ENCODE measurements at regions not wholly inside any gene's neighbourhood (a gene's known extent, or its start where the extent isn't known, plus 50 kb on each side); places are given as distances from the start of the nearest gene placed in this dataset.
"Not testable (repeated sequence)": the region's sequence is repeated elsewhere in the genome, so short reads cannot be mapped to it uniquely, and the experiment has no call there.

GRCh38 chr4:181838253-181838652, 404.9 kb upstream of the TENM3 start:
- Histone ChIP-seq H3K9me3 (ENCODE audit: control insufficient read depth in 4 of 4, insufficient read depth in 3 of 4, low read length in 3 of 4) (peaks cover 0 to 2% (median 0%) of the 10 kb centered on the region in 4 donors), H3K36me3 (ENCODE audit: control insufficient read depth in 4 of 4, insufficient read depth in 4 of 4, low read length in 4 of 4) (no peaks in the 10 kb centered on the region), H3K9ac (ENCODE audit: insufficient read depth in 1 of 2, low read length in 2 of 2) (no peak overlapping the region), H3K4me1 (ENCODE audit: control insufficient read depth in 5 of 5, insufficient read depth in 5 of 5, low read length in 5 of 5) (no peaks in the 10 kb centered on the region), H3K27ac (ENCODE audit: low read depth in 1 of 2, low read length in 1 of 2) (no peak overlapping the region), H3K4me3 (no peak overlapping the region), H3K27me3 (ENCODE audit: control insufficient read depth in 3 of 3, insufficient read depth in 3 of 3, low read length in 2 of 3) (no peaks in the 10 kb centered on the region)
- ATAC-seq (ENCODE audit: insufficient read depth, low FRiP score) (no peak), DNase-seq (no peak)
- WGBS, 2 donors: 83 to 85% methylated on average over 3 of the region's 3 CpGs
- no peak for TF ChIP-seq CTCF (IDR thresholded peaks at IDR 0.05; ENCODE audit: control extremely low read depth, extremely low read depth)

- not testable (repeated sequence) for H3K9ac ChIP-seq (ENCODE audit: insufficient read depth in 1 of 2, low read length in 2 of 2); ATAC-seq (ENCODE audit: insufficient read depth, low FRiP score); H3K36me3 ChIP-seq (ENCODE audit: control insufficient read depth in 4 of 4, insufficient read depth in 4 of 4, low read length in 4 of 4); H3K27me3 ChIP-seq (ENCODE audit: control insufficient read depth in 3 of 3, insufficient read depth in 3 of 3, low read length in 2 of 3); DNase-seq; H3K4me1 ChIP-seq (ENCODE audit: control insufficient read depth in 5 of 5, insufficient read depth in 5 of 5, low read length in 5 of 5); H3K27ac ChIP-seq (ENCODE audit: low read depth in 1 of 2, low read length in 1 of 2); H3K4me3 ChIP-seq; H3K9me3 ChIP-seq (ENCODE audit: control insufficient read depth in 4 of 4, insufficient read depth in 3 of 4, low read length in 3 of 4)
- WGBS, 2 donors: 92% methylated on average over 14 of the region's 14 CpGs
These were observed 399.4 kb upstream of the TENM3 start for GRCh38 chr4:181843797-181844196.

GRCh38 chr4:181845617-181846016, 397.6 kb upstream of the TENM3 start:
- no peak overlapping the region for H3K4me3 ChIP-seq
- ATAC-seq (ENCODE audit: insufficient read depth, low FRiP score): no peak
- no peak for TF ChIP-seq CTCF (IDR thresholded peaks at IDR 0.05; ENCODE audit: control extremely low read depth, extremely low read depth)
- H3K36me3 ChIP-seq (ENCODE audit: control insufficient read depth in 4 of 4, insufficient read depth in 4 of 4, low read length in 4 of 4): no peaks in the 10 kb centered on the region
- no peak overlapping the region for H3K27ac ChIP-seq (ENCODE audit: low read depth in 1 of 2, low read length in 1 of 2)
- H3K9me3 ChIP-seq (ENCODE audit: control insufficient read depth in 4 of 4, insufficient read depth in 3 of 4, low read length in 3 of 4): no peaks in the 10 kb centered on the region
- H3K9ac ChIP-seq (ENCODE audit: insufficient read depth in 1 of 2, low read length in 2 of 2): no peak overlapping the region
- WGBS, 2 donors: 88% methylated on average over 3 of the region's 3 CpGs
- H3K27me3 ChIP-seq (ENCODE audit: control insufficient read depth in 3 of 3, insufficient read depth in 3 of 3, low read length in 2 of 3): no peaks in the 10 kb centered on the region
- H3K4me1 ChIP-seq (ENCODE audit: control insufficient read depth in 5 of 5, insufficient read depth in 5 of 5, low read length in 5 of 5): no peaks in the 10 kb centered on the region
- DNase-seq: no peak

GRCh38 chr4:181846934-181847333, 396.3 kb upstream of the TENM3 start:
- H3K27ac ChIP-seq (ENCODE audit: low read depth in 1 of 2, low read length in 1 of 2): no peak overlapping the region
- ATAC-seq (ENCODE audit: insufficient read depth, low FRiP score) (no peak), DNase-seq (no peak)
- no peak for TF ChIP-seq CTCF (IDR thresholded peaks at IDR 0.05; ENCODE audit: control extremely low read depth, extremely low read depth)
- WGBS, 2 donors: 84 to 86% methylated on average over 4 of the region's 4 CpGs
- no peaks in the 10 kb centered on the region for H3K4me1 ChIP-seq (ENCODE audit: control insufficient read depth in 5 of 5, insufficient read depth in 5 of 5, low read length in 5 of 5)
- no peaks in the 10 kb centered on the region for H3K27me3 ChIP-seq (ENCODE audit: control insufficient read depth in 3 of 3, insufficient read depth in 3 of 3, low read length in 2 of 3)
- no peaks in the 10 kb centered on the region for H3K9me3 ChIP-seq (ENCODE audit: control insufficient read depth in 4 of 4, insufficient read depth in 3 of 4, low read length in 3 of 4)
- no peaks in the 10 kb centered on the region for H3K36me3 ChIP-seq (ENCODE audit: control insufficient read depth in 4 of 4, insufficient read depth in 4 of 4, low read length in 4 of 4)
- no peak overlapping the region for H3K9ac ChIP-seq (ENCODE audit: insufficient read depth in 1 of 2, low read length in 2 of 2)
- H3K4me3 ChIP-seq: no peak overlapping the region
